Thoracic aorta (tissue), 2 donors: ENCODE measurements at regions not wholly inside any gene's neighbourhood (a gene's known extent, or its start where the extent isn't known, plus 50 kb on each side); places are given as distances from the start of the nearest gene placed in this dataset.
A peak's percentile ranks its signal among the peaks of the same experiment; 100 is the strongest.

Experiments
- ATAC-seq: fragments of 150-250 bp; one replicate; pipeline ENCODE4 v1.8.0; 2017; ENCODE audit warnings: low read depth; ENCODE audit not compliant: insufficient number of reproducible peaks, low FRiP score
- DNase-seq: peaks from one replicate; pipeline ENCODE4 v3.0.0-alpha.2; 2020; ENCODE audit warnings: low spot score
- H3K27ac ChIP-seq, 2 donors: fragments of 200-600 bp; sonication (generic); 1 replicate in 1 of 2; 2 replicates in 1 of 2; pipeline ENCODE4 v1.5.1; 2016; ENCODE audit warnings: mild to moderate bottlenecking in 2 of 2, moderate library complexity in 2 of 2
- H3K27me3 ChIP-seq: fragments of 200-600 bp; sonication (generic); replicated peaks from 2 replicates; pipeline ENCODE4 v1.6.0; 2016; ENCODE audit warnings: mild to moderate bottlenecking; ENCODE audit not compliant: insufficient read depth
- H3K36me3 ChIP-seq: fragments of 200-600 bp; sonication (generic); one replicate; pipeline ENCODE4 v1.5.1; 2016
- H3K4me1 ChIP-seq, 2 donors: fragments of 200-600 bp; sonication (generic); 1 replicate in 1 of 2; 2 replicates in 1 of 2; pipeline versions ENCODE4 v1.5.1 to v1.6.0; 2016; ENCODE audit warnings: low read depth in 2 of 2, mild to moderate bottlenecking in 1 of 2; ENCODE audit not compliant: control insufficient read depth in 1 of 2
- H3K4me3 ChIP-seq: fragments of 200-600 bp; sonication (generic); 2 replicates; pipeline ENCODE4 v1.5.1; 2016; ENCODE audit warnings: mild to moderate bottlenecking
- H3K9me3 ChIP-seq: fragments of 200-600 bp; sonication (generic); 2 replicates; pipeline ENCODE4 v1.5.1; 2016
- TF ChIP-seq, protein P1 (sequence below): fragments of 200-600 bp; sonication (generic); IDR thresholded peaks from one replicate; pipeline ENCODE4 v1.5.1; 2019; ENCODE audit warnings: antibody characterized with exemption

DNA sequence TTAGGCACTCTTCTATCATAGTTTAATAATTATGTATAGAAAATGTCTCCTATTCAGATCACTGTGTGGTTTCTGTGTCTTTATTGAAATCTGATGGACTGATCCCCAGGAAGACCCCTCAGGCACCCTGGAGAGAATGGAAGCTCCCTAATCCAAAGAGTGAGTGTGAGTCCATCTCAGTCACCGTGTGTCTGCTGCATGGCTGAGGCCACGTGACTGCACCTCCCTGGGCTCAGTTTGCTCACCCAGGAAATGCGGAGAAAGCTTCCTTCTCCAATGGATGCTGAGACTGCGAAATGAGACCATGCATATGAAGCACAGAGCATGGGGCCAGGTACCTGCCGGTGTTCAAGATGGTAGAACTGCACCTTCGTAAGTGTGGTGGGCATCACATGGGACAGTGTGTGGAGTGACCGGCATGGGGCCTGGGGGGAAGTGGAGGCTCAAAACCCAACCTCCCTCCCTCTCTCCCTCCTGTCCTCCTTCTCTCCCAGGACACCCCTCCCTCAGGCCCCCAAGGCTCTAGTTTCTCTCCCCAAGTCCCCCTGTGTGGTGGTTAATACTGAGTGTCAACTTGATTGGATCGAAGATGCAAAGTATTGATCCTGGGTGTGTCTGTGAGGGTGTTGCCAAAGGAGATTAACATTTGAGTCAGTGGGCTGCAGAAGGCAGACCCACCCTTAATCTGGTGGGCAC is 557.5 kb downstream of the PTPRU start:
- no peaks in the 10 kb centered on the region for H3K36me3 ChIP-seq
- H3K4me1 ChIP-seq: no peaks in the 10 kb centered on the region
- H3K27me3 ChIP-seq: no peaks in the 10 kb centered on the region
- no peak overlapping the region for H3K4me3 ChIP-seq
- TF ChIP-seq, protein P1, sequence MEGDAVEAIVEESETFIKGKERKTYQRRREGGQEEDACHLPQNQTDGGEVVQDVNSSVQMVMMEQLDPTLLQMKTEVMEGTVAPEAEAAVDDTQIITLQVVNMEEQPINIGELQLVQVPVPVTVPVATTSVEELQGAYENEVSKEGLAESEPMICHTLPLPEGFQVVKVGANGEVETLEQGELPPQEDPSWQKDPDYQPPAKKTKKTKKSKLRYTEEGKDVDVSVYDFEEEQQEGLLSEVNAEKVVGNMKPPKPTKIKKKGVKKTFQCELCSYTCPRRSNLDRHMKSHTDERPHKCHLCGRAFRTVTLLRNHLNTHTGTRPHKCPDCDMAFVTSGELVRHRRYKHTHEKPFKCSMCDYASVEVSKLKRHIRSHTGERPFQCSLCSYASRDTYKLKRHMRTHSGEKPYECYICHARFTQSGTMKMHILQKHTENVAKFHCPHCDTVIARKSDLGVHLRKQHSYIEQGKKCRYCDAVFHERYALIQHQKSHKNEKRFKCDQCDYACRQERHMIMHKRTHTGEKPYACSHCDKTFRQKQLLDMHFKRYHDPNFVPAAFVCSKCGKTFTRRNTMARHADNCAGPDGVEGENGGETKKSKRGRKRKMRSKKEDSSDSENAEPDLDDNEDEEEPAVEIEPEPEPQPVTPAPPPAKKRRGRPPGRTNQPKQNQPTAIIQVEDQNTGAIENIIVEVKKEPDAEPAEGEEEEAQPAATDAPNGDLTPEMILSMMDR: no peak
- ATAC-seq (no peak), DNase-seq (no peak)
- peaks cover 5% of the 10 kb centered on the region for H3K9me3 ChIP-seq
- H3K27ac ChIP-seq: no peak overlapping the region

DNA sequence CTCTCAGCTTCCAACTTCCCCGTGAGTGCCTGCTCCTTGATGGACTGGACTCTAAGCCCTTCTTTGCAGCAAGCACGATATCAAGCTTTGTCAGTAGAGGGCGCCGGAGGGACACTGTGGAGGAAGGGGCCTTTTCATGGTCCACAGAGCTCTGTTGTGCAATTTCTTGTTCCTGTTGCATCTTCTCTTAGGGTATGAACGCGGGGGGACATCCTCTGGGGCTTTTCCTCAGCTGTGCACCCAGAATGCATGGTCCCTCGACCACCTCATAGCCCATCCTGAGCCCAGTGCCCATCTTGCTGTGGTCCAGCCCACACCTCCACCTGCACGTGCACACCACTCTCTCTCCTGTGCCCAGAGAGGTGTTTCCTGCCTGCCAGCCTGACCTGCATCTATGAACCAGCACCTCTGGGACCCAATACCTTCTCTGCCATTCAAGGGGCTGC is 556.8 kb downstream of the PTPRU start:
- Histone ChIP-seq H3K27me3 (no peaks in the 10 kb centered on the region), H3K9me3 (peaks cover 5% of the 10 kb centered on the region), H3K36me3 (no peaks in the 10 kb centered on the region), H3K4me3 (no peak overlapping the region), H3K27ac (no peak overlapping the region), H3K4me1 (no peaks in the 10 kb centered on the region)
- TF ChIP-seq, protein P1: peak; percentile 63
- DNase-seq: peak; percentile 59
- ATAC-seq: no peak

DNA sequence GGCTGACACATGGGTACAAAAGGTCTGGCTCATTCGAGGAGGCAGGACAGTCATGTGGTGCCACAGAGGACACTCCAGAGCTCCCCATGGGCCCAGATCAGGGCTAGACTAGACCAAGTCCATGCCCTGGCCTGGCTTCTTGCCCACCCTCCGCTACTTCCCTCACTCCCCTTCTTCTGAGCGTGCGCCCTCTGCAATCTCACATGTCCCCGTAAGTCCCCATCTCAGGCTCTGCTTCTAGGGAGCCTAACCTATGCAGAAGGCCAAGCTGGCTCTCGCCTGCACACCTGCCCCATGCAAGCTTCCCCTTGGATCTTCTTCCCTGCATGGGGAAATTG is 553.6 kb downstream of the PTPRU start:
- Histone ChIP-seq H3K4me3 (no peak overlapping the region), H3K27me3 (no peaks in the 10 kb centered on the region), H3K36me3 (no peaks in the 10 kb centered on the region), H3K9me3 (no peaks in the 10 kb centered on the region), H3K27ac (no peak overlapping the region), H3K4me1 (no peaks in the 10 kb centered on the region)
- ATAC-seq (no peak), DNase-seq (no peak)
- TF ChIP-seq, protein P1: no peak

DNA sequence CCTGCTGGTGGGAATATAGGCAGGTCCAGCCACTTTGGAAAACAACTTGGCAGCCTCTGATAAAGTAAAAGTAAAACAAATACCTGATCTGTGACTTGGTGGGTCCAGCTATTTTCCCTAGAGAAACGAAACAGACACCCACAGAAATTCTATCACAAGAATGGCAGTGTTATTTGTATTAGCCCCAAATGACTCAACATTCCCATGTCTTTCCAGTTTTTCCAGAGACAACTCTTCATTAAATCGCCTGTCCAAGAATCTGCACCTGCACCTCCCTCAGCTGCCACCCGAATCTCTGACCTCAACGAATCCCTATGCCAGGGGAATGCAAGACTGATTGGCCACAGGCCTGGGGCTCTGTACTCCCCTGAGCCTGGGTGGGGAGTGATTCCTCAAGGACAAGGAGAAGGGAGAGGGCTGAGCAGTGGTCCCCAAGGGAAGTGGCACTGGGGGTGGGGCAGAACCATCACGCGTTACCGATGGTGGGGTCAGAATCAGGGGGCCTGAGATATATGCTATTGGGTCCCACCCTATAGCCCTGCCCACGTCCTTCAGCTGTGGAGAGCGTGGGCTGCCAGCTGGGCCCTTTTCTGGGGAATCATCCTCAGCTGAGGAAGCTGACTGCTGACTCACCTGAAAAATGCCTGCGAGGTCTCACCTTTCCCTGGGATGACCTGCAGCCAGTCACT is 553.0 kb downstream of the PTPRU start:
- no peaks in the 10 kb centered on the region for H3K9me3 ChIP-seq
- H3K36me3 ChIP-seq: no peaks in the 10 kb centered on the region
- no peak overlapping the region for H3K27ac ChIP-seq
- no peaks in the 10 kb centered on the region for H3K27me3 ChIP-seq
- TF ChIP-seq, protein P1: no peak
- no peaks in the 10 kb centered on the region for H3K4me1 ChIP-seq
- H3K4me3 ChIP-seq: no peak overlapping the region
- DNase-seq (no peak), ATAC-seq (no peak)

DNA sequence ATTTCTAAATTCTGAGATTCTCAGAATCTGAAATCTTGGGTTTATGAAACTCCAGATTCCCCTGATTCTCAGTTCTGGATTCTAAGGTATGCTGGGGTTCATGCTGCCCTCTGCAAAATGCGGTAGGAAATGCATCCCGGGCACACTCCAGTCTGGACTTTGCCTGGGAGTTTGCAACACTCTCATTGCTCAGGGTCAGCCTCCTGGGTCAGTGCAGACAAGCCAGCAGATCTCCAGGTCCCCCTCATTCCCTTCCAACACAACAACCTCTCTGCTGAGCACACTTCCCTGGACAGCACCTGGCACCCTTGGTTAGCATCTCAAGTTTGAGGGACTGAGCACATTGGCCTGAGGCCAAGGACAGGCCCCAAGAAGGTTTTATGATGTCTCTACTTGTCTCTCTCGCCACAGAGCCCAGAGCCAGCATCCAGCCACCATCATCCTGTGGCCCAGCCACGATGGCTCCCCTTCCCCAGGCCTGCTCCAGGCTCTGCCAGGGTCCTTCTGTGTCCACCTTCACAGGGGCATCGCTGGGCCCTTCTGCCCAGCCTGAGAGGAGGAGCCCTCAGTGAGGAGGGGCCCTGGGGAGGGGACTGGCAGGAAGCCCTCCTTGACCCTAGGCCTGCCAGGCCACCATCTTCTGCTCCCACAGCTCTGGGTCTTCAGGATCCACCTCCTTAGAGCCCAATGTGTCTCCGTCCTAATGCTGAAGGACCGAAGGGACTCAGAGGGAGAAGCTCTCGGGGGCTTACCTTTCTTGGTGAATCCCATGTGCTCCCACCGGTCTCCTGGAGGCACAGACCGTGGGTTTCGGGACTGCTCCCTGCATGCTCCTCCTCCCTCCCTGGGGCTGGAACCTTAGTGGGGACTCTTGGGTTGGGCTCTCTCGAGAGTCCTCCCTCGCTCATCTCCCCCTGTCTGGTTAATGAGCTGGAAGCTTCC is 550.7 kb downstream of the PTPRU start:
- Histone ChIP-seq H3K4me3 (no peak overlapping the region), H3K27me3 (no peaks in the 10 kb centered on the region), H3K36me3 (no peaks in the 10 kb centered on the region), H3K27ac (no peak overlapping the region), H3K9me3 (no peaks in the 10 kb centered on the region), H3K4me1 (no peaks in the 10 kb centered on the region)
- DNase-seq: no peak
- TF ChIP-seq, protein P1: no peak
- no peak for ATAC-seq
